Muscle of leg (tissue), 3 donors: ENCODE measurements at regions not wholly inside any gene's neighbourhood (a gene's known extent, or its start where the extent isn't known, plus 50 kb on each side); places are given as distances from the start of the nearest gene placed in this dataset.
"Not testable (repeated sequence)": the region's sequence is repeated elsewhere in the genome, so short reads cannot be mapped to it uniquely, and the experiment has no call there.

ENCODE experiments used
- DNase-seq: peaks from one replicate; pipeline ENCODE4 v3.0.0; 2013
- H3K27ac ChIP-seq: one replicate; pipeline ENCODE4 v1.5.1; 2013; ENCODE audit warnings: mild to moderate bottlenecking, low read length, control low read depth
- H3K27me3 ChIP-seq: one replicate; pipeline ENCODE4 v1.6.1; 2013; ENCODE audit warnings: low read length; ENCODE audit not compliant: control insufficient read depth, insufficient read depth
- H3K36me3 ChIP-seq: one replicate; pipeline ENCODE4 v1.6.1; 2013; ENCODE audit warnings: low read length; ENCODE audit not compliant: control insufficient read depth, insufficient read depth
- H3K4me1 ChIP-seq: one replicate; pipeline ENCODE4 v1.6.1; 2013; ENCODE audit warnings: low read length; ENCODE audit not compliant: control insufficient read depth, insufficient read depth
- H3K4me3 ChIP-seq: one replicate; pipeline ENCODE4 v1.5.1; 2013; ENCODE audit warnings: low read length, control low read depth
- H3K9me3 ChIP-seq: replicated peaks from 2 replicates; pipeline ENCODE4 v1.6.1; 2013; ENCODE audit warnings: low read depth, low read length; ENCODE audit not compliant: control insufficient read depth
- WGBS: methylation state at CpG from one replicate; pipeline ENCODE4 v1.1.5; 2013; ENCODE audit warnings: missing lambda C conversion rate; ENCODE audit not compliant: insufficient coverage; 5-methylcytosine and 5-hydroxymethylcytosine counted together

DNA sequence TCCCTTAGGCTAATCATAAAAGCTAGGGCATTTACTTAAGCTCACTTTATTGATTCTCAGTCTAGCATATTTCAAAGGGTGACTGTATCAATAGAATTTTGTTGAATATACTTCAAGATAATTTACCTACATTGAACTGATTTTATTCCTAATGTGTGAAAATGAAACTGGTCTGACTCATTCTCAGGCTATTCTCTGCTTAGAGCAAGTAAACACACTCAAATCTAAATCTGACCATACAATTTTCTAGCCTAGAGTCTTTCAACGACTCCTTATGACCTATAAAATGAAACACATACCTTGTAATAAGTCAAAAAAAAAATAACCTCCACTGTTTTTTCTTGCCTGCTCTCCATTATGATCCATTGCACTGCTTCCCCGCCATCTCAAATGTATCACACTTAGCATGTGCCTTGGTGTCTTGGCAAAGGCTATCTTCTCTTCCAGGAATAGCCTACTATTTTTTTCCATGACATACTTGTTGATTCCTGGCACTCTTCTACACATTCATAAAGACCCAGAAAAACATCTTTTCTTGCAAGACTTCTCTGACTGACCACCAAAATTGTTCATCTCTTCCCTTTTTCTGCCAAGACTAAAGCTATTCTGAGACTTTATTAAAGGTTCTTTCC, 965.1 kb upstream of the HS3ST1 start:
- H3K9me3 ChIP-seq, result no peaks in the 10 kb centered on the region
- no peaks in the 10 kb centered on the region for H3K27me3 ChIP-seq
- H3K4me3 ChIP-seq, result no peak overlapping the region
- 51% methylated on average over 2 of the region's 2 CpGs for WGBS
- DNase-seq, result peak; percentile 0
- H3K36me3 ChIP-seq, result no peaks in the 10 kb centered on the region
- H3K27ac ChIP-seq, result no peak overlapping the region
- no peaks in the 10 kb centered on the region for H3K4me1 ChIP-seq

DNA sequence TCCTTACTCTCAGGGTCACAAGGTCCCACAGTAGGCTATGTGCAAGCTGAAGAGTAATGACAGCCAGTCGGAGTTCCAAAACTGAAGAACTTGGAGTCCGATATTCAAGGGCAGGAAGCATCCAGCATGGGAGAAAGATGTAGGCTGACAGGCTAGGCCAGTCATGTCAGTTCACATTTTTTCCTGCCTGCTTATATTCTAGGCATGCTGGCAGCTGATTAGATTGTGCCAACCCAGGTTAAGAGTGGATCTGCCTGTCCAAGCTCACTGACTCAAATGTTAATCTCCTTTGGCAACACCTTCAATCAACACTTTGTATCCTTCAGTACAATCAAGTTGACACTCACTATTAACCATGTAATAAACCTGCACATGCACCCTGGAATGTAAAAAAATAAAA, 960.9 kb upstream of the HS3ST1 start:
- no peaks in the 10 kb centered on the region for H3K4me1 ChIP-seq
- no peaks in the 10 kb centered on the region for H3K27me3 ChIP-seq
- H3K4me3 ChIP-seq, result no peak overlapping the region
- no peak overlapping the region for H3K27ac ChIP-seq
- DNase-seq, result no peak
- H3K9me3 ChIP-seq, result peaks cover 3% of the 10 kb centered on the region
- no peaks in the 10 kb centered on the region for H3K36me3 ChIP-seq
- WGBS, result no CpG with 5 or more reads among the region's 2 CpGs

DNA sequence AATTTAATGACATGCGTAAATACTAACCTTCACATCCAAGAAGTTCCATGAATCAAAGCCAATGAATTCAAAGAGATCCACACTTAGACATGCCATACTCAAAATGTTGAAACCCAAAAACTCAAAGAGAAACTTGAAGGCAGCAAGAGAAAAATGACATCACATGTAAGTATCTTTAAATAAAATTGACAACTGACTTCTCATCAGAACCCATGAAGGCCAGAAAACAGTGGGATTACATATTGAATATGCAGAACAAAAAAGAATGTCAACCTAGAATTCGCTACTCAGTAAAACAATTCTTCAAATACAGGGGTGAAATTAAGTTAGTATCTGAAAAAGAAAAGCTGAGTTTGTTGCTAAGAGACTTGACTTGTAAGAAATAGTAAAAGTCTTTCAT, 953.9 kb upstream of the HS3ST1 start:
- WGBS, result no CpG with 5 or more reads among the region's 2 CpGs
- Histone ChIP-seq H3K36me3 (no peaks in the 10 kb centered on the region), H3K27ac (no peak overlapping the region), H3K27me3 (no peaks in the 10 kb centered on the region), H3K4me1 (no peaks in the 10 kb centered on the region), H3K4me3 (no peak overlapping the region), H3K9me3 (peaks cover 5% of the 10 kb centered on the region)
- DNase-seq, result no peak

DNA sequence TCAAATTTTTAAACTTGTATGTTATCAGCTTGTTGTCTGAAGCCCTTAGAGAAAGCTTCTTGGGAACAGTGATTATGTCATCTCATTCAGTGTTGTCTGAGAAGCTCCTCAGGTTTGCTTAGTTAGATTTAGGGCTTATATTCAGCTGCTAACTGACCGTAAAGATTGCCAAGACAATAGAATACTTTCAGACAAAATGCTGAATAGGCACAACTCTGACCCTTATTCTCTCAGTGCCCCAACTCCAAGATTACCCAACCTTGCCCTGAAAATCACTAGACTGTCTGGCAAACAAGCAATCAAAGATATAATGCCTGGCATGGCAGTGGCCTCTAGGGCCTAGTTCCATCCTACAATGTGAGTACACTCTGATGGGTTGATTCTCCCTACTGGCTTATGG, 950.5 kb upstream of the HS3ST1 start:
- no peak overlapping the region for H3K4me3 ChIP-seq
- H3K27me3 ChIP-seq, result no peaks in the 10 kb centered on the region
- no peaks in the 10 kb centered on the region for H3K36me3 ChIP-seq
- H3K9me3 ChIP-seq, result peaks cover 2% of the 10 kb centered on the region
- no peak overlapping the region for H3K27ac ChIP-seq
- H3K4me1 ChIP-seq, result no peaks in the 10 kb centered on the region
- WGBS, result no CpG with 5 or more reads among the region's 1 CpG
- DNase-seq, result no peak

DNA sequence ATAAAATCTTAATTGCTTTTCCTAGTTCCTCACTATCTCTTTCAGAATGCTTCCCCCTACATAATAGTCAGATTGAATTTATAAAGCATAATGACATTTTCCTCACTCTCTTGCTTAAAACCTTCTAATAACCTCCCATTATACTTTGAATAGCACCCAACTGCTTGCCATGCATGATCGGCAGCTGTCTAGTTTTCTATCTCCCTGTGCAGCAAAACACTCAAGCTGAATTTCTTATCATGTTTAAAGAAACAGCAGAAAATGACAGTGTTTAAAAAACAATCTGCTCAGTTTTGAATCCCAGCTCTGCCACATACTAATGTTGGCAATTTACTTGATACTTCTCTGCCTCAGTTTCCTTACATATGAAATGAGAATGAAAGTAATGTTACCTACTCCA, 947.1 kb upstream of the HS3ST1 start:
- peaks cover under 1% of the 10 kb centered on the region for H3K9me3 ChIP-seq
- H3K36me3 ChIP-seq, result no peaks in the 10 kb centered on the region
- no peak for DNase-seq
- H3K27me3 ChIP-seq, result no peaks in the 10 kb centered on the region
- H3K4me1 ChIP-seq, result no peaks in the 10 kb centered on the region
- WGBS, result 80% methylated on average over 1 of the region's 1 CpG
- H3K27ac ChIP-seq, result no peak overlapping the region
- no peak overlapping the region for H3K4me3 ChIP-seq

DNA sequence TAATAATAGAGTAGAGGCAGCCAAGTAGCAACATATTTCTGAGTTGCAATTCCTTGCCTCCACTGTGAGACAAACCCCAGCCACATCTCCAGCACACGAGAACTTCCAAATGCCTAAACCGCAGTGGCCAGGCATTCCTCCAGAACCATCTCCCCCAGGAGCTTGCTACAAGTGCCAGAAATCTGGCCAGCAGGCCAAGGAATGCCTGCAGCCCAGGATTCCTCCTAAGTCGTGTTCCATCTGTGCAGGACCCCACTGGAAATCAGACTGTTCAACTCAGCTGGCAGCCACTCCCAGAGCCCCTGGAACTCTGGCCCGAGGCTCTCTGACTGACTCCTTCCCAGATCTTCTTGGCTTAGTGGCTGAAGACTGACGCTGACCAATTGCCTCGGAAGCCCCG, 937.2 kb upstream of the HS3ST1 start:
- H3K4me3 ChIP-seq, H3K9me3 ChIP-seq, H3K27me3 ChIP-seq, H3K36me3 ChIP-seq, H3K4me1 ChIP-seq, DNase-seq, H3K27ac ChIP-seq: not testable (repeated sequence)
- 51% methylated on average over 7 of the region's 7 CpGs for WGBS

DNA sequence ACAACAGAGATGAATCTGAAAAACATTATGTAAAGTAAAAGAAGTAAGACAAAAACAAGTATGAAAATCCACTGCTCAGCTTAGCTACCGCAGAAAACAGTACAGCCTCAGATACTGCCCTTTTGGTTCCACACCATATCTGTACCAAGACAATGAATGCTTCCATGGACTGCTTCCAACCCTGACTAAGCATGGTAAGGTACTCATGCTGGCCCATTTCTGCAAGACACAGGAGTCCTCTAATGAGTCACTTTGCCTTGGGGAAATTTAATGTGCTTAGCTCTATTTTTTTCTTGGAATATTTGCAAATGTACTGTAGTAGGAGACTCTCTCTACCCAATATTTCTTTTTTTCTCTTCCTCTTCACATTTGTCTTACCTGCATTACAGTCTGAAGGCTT, 931.7 kb upstream of the HS3ST1 start:
- DNase-seq, result no peak
- Histone ChIP-seq H3K27me3 (no peaks in the 10 kb centered on the region), H3K9me3 (no peaks in the 10 kb centered on the region), H3K4me3 (no peak overlapping the region), H3K36me3 (no peaks in the 10 kb centered on the region), H3K27ac (no peak overlapping the region), H3K4me1 (no peaks in the 10 kb centered on the region)
- no CpG with 5 or more reads among the region's 1 CpG for WGBS

DNA sequence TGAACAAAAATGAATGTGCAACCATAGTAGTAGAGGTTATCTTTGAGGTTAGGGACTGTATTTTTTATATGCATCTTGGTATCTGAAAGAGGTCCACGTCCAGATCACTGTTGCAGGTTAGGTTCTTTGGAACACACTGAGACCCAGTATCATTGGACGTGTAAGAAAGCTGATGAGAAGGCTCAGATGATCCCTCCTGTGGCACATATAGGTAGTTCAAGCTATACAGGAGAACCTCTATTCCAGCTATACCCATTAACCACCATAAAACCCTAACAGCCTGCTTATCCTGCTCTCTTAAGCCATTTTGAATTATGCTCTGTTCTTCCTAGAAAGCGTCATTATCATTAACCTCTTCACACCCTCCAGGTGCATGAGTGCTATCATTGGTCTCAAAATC, 930.7 kb upstream of the HS3ST1 start:
- Histone ChIP-seq H3K4me3 (no peak overlapping the region), H3K27ac (no peak overlapping the region), H3K9me3 (no peaks in the 10 kb centered on the region), H3K27me3 (no peaks in the 10 kb centered on the region), H3K36me3 (no peaks in the 10 kb centered on the region), H3K4me1 (no peaks in the 10 kb centered on the region)
- WGBS, result 75% methylated on average over 2 of the region's 3 CpGs
- no peak for DNase-seq

DNA sequence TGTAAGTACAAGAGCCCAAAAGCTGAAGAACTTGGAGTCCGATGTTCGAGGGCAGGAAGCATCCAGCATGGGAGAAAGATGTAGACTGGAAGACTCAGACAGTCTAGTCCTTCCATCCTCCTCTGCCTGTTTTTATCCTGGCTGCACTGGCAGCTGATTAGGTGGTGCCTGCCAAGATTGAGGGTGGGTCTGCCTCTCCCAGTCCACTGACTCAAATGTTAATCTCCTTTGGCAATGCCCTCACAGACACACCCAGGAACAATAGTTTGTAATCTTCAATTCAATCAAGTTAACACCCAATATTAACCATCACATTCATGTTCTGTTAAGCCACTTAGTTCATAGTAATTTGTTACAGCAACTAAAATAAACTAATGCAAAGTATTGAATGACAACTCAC, 904.4 kb upstream of the HS3ST1 start:
- peak; percentile 1 for DNase-seq
- not testable (repeated sequence) for H3K36me3 ChIP-seq, H3K27me3 ChIP-seq, H3K9me3 ChIP-seq, H3K27ac ChIP-seq, H3K4me3 ChIP-seq, H3K4me1 ChIP-seq
- WGBS, result no CpG with 5 or more reads among the region's 2 CpGs

DNA sequence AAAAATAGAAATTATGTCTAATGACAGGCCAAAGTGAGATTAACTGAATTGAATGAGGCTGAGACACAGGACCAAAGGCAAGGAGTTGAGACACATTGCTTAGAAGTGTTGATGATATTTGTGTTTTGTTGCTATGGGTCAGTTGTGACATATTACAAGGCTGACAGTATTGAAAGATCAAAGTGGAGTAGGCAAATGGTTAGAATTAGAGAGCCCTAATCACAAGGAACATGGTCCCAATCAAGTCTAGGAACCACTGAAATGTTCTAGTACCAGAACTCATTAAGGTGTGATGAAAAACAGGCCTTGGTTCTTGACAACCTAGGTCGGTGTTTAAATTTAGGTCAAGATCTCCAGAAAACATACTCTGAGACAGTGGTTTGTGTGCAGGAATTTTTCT, 896.3 kb upstream of the HS3ST1 start:
- DNase-seq, result no peak
- Histone ChIP-seq H3K27ac (no peak overlapping the region), H3K9me3 (no peaks in the 10 kb centered on the region), H3K4me3 (no peak overlapping the region), H3K36me3 (no peaks in the 10 kb centered on the region), H3K27me3 (no peaks in the 10 kb centered on the region), H3K4me1 (no peaks in the 10 kb centered on the region)
- no CpG with 5 or more reads among the region's 1 CpG for WGBS

DNA sequence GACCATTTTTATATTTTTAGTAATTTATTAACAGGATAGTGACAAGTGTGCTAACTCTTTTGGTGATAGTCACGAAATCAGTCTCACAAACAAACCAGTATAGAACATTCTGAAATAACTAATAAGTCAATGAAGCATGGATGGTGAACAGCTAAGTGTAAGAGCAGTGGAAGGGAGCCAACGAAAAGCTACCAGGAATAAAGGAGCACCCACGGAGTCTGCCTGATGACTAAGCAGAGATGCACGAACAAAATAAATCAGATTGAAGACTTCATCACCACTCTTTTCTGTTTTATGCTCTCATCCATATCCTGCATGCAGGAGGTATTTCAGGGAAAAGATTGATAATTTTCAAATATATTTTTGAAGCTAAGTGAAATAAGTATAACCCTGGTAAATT, 891.1 kb upstream of the HS3ST1 start:
- H3K4me1 ChIP-seq, result no peaks in the 10 kb centered on the region

More for the DNA sequence above, 891.1 kb upstream of the HS3ST1 start:
- no CpG with 5 or more reads among the region's 4 CpGs for WGBS
- Histone ChIP-seq H3K36me3 (no peaks in the 10 kb centered on the region), H3K27ac (no peak overlapping the region), H3K9me3 (no peaks in the 10 kb centered on the region), H3K4me3 (no peak overlapping the region), H3K27me3 (no peaks in the 10 kb centered on the region)
- DNase-seq, result no peak
